Mesothelial cell of epicardium (in vitro differentiated cells): ENCODE measurements at regions not wholly inside any gene's neighbourhood (a gene's known extent, or its start where the extent isn't known, plus 50 kb on each side); places are given as distances from the start of the nearest gene placed in this dataset.
A peak's percentile ranks its signal among the peaks of the same experiment; 100 is the strongest.

Experiments used
- DNase-seq, 2 experiments: peaks; one replicate each; pipeline ENCODE4 v3.0.0; 2021; ENCODE audit warnings: low spot score in 2 of 2; ENCODE audit not compliant: unreplicated experiment in 2 of 2
- H3K27ac Mint-ChIP-seq: 2 replicates; pipeline ENCODE4 v1.8.0; 2021; ENCODE audit warnings: mixed read lengths
- H3K27me3 Mint-ChIP-seq: 2 replicates; pipeline ENCODE4 v1.8.0; 2021; ENCODE audit warnings: low read depth, mixed read lengths
- H3K36me3 Mint-ChIP-seq: 2 replicates; pipeline ENCODE4 v1.8.0; 2021; ENCODE audit warnings: mixed read lengths
- H3K4me1 Mint-ChIP-seq: 2 replicates; pipeline ENCODE4 v1.8.0; 2021; ENCODE audit warnings: mixed read lengths
- H3K4me3 Mint-ChIP-seq: 2 replicates; pipeline ENCODE4 v1.8.0; 2021; ENCODE audit warnings: mild to moderate bottlenecking, moderate library complexity, mixed read lengths
- H3K9me3 Mint-ChIP-seq: 2 replicates; pipeline ENCODE4 v1.8.0; 2021; ENCODE audit warnings: mixed read lengths
- TF ChIP-seq, protein P1 (sequence below): fragments of 200-600 bp; sonication (generic); IDR thresholded peaks from one replicate; pipeline ENCODE4 v1.5.0; 2021; ENCODE audit warnings: antibody characterized with exemption; ENCODE audit not compliant: unreplicated experiment

DNA sequence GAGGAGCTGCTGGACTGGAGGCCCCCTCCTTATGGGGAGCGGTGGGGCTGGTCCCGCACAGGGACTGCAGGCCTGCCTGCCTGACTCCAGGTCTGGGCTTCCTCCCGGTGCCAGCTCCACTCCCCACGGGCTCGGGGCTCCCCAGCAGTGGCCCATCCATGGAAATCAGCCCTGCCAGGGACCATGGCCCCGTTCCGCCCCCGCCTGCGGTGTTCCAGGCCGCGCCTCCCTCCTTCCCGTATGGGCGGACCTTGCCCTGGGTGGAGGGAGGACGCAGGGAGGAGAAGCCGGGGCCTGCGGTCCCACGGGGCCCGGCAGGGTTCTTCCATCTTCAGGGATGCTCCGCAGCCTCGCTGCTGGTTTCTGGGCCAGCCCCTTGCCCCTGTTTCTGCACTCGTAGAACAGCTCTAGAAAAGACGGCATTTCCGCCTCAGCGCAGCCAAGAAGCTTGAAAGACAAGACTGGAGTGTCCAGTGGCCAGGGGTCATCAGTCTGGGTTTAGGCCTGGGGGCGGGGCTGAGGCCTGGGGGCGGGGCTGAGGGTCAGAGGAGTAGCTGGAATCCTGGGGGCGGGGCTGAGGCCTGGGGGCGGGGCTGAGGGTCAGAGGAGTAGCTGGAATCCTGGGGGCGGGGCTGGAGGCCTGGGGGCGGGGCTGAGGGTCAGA, 1330.6 kb downstream of the BRD1 start:
- H3K27me3 Mint-ChIP-seq = peaks cover 46% of the 10 kb centered on the region
- no peak overlapping the region for H3K4me3 Mint-ChIP-seq
- TF ChIP-seq, protein P1, sequence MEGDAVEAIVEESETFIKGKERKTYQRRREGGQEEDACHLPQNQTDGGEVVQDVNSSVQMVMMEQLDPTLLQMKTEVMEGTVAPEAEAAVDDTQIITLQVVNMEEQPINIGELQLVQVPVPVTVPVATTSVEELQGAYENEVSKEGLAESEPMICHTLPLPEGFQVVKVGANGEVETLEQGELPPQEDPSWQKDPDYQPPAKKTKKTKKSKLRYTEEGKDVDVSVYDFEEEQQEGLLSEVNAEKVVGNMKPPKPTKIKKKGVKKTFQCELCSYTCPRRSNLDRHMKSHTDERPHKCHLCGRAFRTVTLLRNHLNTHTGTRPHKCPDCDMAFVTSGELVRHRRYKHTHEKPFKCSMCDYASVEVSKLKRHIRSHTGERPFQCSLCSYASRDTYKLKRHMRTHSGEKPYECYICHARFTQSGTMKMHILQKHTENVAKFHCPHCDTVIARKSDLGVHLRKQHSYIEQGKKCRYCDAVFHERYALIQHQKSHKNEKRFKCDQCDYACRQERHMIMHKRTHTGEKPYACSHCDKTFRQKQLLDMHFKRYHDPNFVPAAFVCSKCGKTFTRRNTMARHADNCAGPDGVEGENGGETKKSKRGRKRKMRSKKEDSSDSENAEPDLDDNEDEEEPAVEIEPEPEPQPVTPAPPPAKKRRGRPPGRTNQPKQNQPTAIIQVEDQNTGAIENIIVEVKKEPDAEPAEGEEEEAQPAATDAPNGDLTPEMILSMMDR = no peak
- no peaks in the 10 kb centered on the region for H3K36me3 Mint-ChIP-seq
- no peaks in the 10 kb centered on the region for H3K9me3 Mint-ChIP-seq
- H3K4me1 Mint-ChIP-seq = peaks cover 3% of the 10 kb centered on the region
- no peak for DNase-seq
- H3K27ac Mint-ChIP-seq = no peak overlapping the region

DNA sequence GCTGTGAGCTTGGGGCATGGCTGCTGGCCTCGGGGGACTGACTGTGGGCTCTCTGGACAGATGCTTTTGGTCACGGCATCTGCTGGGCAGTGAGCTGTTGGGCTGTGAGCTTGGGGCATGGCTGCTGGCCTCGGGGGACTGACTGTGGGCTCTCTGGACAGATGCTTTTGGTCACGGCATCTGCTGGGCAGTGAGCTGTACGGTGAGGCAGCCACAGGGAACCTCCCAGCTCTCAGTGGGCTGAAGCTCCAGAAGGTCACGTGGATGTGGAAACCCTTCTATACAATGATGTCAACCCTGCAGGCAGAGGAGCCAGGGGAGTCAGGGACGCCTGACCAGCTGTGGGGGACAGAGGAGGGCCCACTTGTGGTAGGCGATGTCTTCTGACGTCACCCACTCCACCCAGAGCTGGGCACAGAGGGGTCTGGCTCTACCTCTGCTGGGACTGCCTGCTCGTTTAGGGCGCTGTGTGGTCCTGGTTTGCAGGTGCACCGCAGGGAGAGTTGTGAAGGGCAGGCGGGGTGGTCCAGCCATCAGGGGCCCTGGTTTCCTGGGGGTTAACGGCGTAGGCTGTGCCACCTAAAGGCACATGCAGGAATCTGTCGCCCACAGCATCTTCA, 1331.3 kb downstream of the BRD1 start:
- Mint-ChIP-seq H3K36me3 (no peaks in the 10 kb centered on the region), H3K27me3 (peaks cover 54% of the 10 kb centered on the region), H3K27ac (no peak overlapping the region), H3K4me3 (no peak overlapping the region), H3K4me1 (peaks cover 4% of the 10 kb centered on the region), H3K9me3 (no peaks in the 10 kb centered on the region)
- TF ChIP-seq, protein P1 = no peak
- DNase-seq = no peak

DNA sequence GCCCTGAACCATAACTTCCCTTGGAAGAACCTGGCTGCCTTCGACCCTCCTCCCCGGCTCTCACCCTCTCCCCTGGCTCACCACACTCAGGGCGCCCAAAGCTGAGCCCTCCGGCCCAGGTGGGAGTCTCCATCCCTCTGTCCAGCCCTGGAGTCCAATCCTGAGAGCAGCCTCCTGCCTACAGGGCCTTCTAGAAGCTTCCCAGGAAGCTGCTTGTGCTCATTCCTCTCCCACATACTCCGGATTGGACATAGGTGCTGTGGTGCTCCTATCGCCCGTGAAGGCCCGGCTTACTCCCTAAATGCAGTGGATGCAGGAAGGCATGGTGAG, 1332.0 kb downstream of the BRD1 start:
- no peak overlapping the region for H3K27ac Mint-ChIP-seq
- no peaks in the 10 kb centered on the region for H3K9me3 Mint-ChIP-seq
- TF ChIP-seq, protein P1 = no peak
- H3K27me3 Mint-ChIP-seq = peaks cover 60% of the 10 kb centered on the region
- H3K36me3 Mint-ChIP-seq = no peaks in the 10 kb centered on the region
- DNase-seq = peak in 1 of 2 experiments; percentile 12
- H3K4me1 Mint-ChIP-seq = peaks cover 9% of the 10 kb centered on the region
- H3K4me3 Mint-ChIP-seq = no peak overlapping the region

DNA sequence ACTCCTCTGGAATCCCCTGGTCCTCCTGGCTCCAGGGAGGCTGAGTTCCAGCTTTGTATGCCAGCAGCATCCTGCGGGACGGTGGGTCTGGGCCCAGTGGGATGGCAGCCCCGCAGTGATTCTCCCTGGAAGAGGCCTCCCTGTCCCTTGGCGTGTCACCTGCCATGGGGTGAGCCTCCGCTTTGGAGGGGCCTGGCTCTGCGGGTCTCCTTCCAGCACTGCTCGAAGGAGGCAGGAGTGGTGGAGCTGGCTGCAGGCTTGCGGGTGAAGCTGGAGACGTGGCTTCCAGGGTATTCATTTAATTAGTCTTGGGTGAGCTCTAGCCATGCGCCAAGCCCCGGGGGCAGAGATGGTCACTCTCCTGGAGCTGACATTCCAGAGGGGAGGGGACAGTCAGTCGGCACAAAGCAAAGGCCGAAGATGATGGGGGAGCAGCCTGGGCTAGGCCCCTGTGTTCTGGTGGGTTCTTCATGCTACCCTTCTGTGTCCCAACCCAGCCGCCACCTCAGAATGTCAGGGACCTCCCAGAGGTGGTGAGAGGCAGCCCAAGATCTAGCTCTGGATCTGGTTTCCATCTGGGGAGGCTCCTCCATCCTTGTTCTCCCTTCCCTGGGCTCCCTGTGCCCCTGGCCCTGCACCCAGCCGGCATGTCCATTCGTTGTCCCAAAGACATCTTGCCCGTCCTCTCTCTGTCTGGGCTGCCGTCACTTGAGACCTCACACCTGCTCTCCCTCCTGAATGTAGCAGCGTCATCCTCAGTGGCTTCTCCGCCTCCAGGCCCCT, 1332.5 kb downstream of the BRD1 start:
- Mint-ChIP-seq H3K4me3 (no peak overlapping the region), H3K4me1 (peaks cover 13% of the 10 kb centered on the region), H3K27ac (no peak overlapping the region), H3K27me3 (peaks cover 65% of the 10 kb centered on the region), H3K9me3 (no peaks in the 10 kb centered on the region), H3K36me3 (no peaks in the 10 kb centered on the region)
- peak in 1 of 2 experiments; percentile 9 for DNase-seq
- TF ChIP-seq, protein P1 = no peak

DNA sequence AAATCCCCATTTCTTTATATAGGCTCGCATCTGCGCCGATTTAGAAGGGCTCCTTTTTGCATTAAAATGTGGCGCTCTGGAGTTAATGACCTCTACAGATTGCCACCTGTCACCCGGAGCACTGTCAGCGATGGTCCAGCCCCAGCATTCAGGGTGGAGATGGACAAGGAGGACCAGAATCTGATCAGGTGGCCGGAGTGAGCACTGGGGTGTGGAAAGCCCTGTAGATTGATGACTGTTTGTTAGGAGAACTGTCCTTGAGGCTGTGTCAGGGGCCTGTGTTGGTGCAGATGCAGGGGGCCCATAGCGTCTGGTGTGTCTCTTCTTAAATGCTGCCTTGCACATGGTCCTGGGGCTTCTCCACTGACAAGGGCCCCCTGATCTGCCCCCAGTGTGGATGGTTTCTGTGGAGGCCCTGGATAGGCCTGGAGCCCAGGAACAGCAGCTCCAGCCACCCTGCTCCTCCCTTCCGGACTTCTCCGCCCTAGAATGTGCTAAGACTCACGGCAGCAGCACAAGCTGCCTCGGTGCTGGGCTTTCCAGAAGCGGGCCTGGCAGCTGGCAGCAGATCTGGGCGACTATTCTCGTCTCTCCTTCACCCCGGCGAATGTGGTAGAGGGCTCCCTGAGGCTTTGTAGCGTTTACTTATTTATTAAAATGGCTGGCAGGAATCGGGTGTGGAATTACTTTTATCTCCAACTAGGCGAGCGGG, 1333.3 kb downstream of the BRD1 start:
- peaks cover 13% of the 10 kb centered on the region for H3K4me1 Mint-ChIP-seq
- H3K4me3 Mint-ChIP-seq = no peak overlapping the region
- no peak for DNase-seq
- H3K27me3 Mint-ChIP-seq = peaks cover 67% of the 10 kb centered on the region
- no peaks in the 10 kb centered on the region for H3K9me3 Mint-ChIP-seq
- no peaks in the 10 kb centered on the region for H3K36me3 Mint-ChIP-seq
- no peak overlapping the region for H3K27ac Mint-ChIP-seq
- TF ChIP-seq, protein P1 = no peak
